ENCODE measurements at regions not wholly inside any gene's neighbourhood (a gene's known extent, or its start where the extent isn't known, plus 50 kb on each side); places are given as distances from the start of the nearest gene placed in this dataset.

DNA sequence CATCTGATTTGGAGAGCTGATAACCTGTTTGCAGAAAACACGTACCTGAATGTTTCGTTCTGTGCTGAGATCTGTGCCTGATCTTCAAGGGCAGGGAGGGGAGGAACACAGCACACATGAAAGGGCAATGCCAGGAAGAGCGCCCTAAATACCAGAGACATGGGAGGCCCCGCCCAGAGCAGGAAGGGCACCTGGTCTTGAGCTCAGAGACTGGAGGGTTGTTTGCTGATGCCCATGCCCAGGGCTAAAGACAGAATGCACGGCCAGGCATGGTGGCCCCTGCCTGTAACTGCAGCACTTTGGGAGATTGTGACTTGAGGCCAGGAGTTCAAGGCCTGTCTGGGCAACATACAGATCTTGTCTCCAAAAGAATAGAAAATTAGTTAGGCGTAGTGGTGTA lies 183.2 kb downstream of the TUBA3C start:
- DNase-seq = no peak
- Histone ChIP-seq H4K8ac (ENCODE audit: low read depth in 2 of 2, low read length in 2 of 2) (no peak overlapping the region), H3K27me3 (ENCODE audit: control insufficient read depth, insufficient read depth, low read length) (no peaks in the 10 kb centered on the region), H3K4me3 (ENCODE audit: insufficient read depth, low read depth, low read length) (no peak overlapping the region), H2AFZ (replicated peaks; ENCODE audit: low read length, poor library complexity) (no peak overlapping the region), H3K14ac (replicated peaks; ENCODE audit: low read depth, low read length) (no peak overlapping the region), H3K27ac (ENCODE audit: insufficient read depth, low read length) (no peak overlapping the region), H3K36me3 (ENCODE audit: control insufficient read depth, insufficient read depth, low read length) (no peaks in the 10 kb centered on the region), H4K91ac (ENCODE audit: insufficient read depth, low read depth, low read length) (no peak overlapping the region), H3K4me2 (ENCODE audit: low read depth, low read length) (no peak overlapping the region), H2BK15ac (ENCODE audit: low read depth, low read length) (no peak overlapping the region), H3K9me3 (ENCODE audit: control insufficient read depth, insufficient read depth, low read length) (peaks cover 52% of the 10 kb centered on the region), H3K9me1 (ENCODE audit: insufficient read depth, low read length) (no peaks in the 10 kb centered on the region), H2AK5ac (ENCODE audit: low read depth, low read length) (no peak overlapping the region), H3K4ac (ENCODE audit: low read depth, low read length) (no peak overlapping the region), H3K56ac (ENCODE audit: extremely low read depth, insufficient read depth, low read length) (no peak overlapping the region), H2BK120ac (ENCODE audit: low read depth, low read length) (no peak overlapping the region), H3K4me1 (ENCODE audit: control insufficient read depth, insufficient read depth, low read length) (no peaks in the 10 kb centered on the region), H3K9ac (ENCODE audit: low read depth, low read length) (no peak overlapping the region), H4K20me1 (ENCODE audit: insufficient read depth, low read length) (no peaks in the 10 kb centered on the region), H2AK9ac (replicated peaks; ENCODE audit: low read depth, low read length, poor library complexity) (no peak overlapping the region), H3K23ac (ENCODE audit: low read depth, low read length) (no peak overlapping the region), H3K18ac (ENCODE audit: low read depth, low read length) (no peak overlapping the region), H4K5ac (ENCODE audit: low read depth, low read length) (no peak overlapping the region), H2BK20ac (ENCODE audit: low read depth, low read length) (no peak overlapping the region), H2BK5ac (ENCODE audit: low read depth, low read length, poor library complexity, severe bottlenecking) (no peak overlapping the region), H3K79me1 (ENCODE audit: low read depth in 1 of 2, low read length in 2 of 2) (no peaks in the 10 kb centered on the region)
- intact Hi-C loops (cut with micrococcal nuclease) (no loop called here), in situ Hi-C loops (cut with MboI; ENCODE audit: low sequenced_read_pairs) (no loop called here), dilution Hi-C loops (cut with HindIII; ENCODE audit: low sequenced_read_pairs, unreplicated experiment) (no loop called here)
- no TSS peak for BruUV-seq (replicated peaks)
- POLR2A ChIA-PET (ENCODE audit: unreplicated experiment) = no interaction called here
- ATAC-seq (ENCODE audit: low read depth) = no peak
- no peak for TF ChIP-seq BHLHE40 (IDR thresholded peaks at IDR 0.05; ENCODE audit: low read depth, low read length)
- TF ChIP-seq RCOR1 (IDR thresholded peaks at IDR 0.05; ENCODE audit: insufficient replicate concordance, low read length) = no peak
- WGBS, 2 experiments (ENCODE audit: extremely low coverage in 2 of 2, insufficient read length in 1 of 2) = 45% methylated on average over 2 of the region's 6 CpGs; no CpG with 5 or more reads in 1 of the 2 experiments
- CTCF ChIA-PET = no interaction called here
